LHCN-M2 (cell line): ENCODE measurements at regions not wholly inside any gene's neighbourhood (a gene's known extent, or its start where the extent isn't known, plus 50 kb on each side); places are given as distances from the start of the nearest gene placed in this dataset.

Experiments used
- DNase-seq: peaks from one replicate; pipeline ENCODE4 v3.0.0-alpha.2; 2012; ENCODE audit warnings: low read depth

GRCh38 chr18:61241260-61241853 is 91.9 kb upstream of the CDH20 start:
- no peak for DNase-seq

DNA sequence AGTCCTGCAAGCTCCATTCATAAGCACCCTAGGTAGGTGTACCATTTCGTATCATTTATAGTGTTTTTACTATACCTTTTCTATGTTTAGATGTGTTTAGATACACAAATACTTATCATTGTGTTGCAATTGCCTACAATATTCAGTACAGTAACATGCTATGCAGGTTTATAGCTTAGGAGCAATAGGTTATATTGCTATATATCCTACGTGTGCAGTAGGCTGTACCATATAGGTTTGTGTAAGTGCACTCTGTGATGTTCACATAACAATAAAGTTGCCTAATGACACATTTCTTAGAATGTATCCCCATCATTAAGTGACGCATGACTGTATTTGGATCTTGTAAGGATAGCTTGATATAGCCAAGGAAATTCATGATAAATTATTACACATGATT is 88.6 kb upstream of the CDH20 start:
- no peak for DNase-seq

DNA sequence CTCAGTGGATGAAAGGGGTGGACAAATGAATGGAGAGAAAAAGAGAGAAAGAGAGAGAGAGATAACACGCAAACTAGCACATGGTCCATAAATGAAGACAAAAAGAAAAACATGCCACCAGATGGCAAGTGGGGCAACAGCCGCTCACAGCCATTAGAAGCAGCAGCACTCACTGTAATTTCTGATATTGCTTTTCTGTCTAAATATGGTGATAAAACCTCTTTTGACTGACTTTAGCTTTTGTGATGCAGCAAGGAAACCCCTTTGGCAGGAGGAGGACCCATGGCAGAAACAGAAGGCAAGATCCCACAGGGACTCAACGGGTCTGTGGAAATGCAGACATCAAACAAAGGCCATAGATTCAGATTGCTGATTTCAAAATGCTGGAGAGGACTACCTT is 88.0 kb upstream of the CDH20 start:
- no peak for DNase-seq

- DNase-seq: no peak
Measured at GRCh38 chr18:61248589-61248988, 84.6 kb upstream of the CDH20 start.

DNA sequence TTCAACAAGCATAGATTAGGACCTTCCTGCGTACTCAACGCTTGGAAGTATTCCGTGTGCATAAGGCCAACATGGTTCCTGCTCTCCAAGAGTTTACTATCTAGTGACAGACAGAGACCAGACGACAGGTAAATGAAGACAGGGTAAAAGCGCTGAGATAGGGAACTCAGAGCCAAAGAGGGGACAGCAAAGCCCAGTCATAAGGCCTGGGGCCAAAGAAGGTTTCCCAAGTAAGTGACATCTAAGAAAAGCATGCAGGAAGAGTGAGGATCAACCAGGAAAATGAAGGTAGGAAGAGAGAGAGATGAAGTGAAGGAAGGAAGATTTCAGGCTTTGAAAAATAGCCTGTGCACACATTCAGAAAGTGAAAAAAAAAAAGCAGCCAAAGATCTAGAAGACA is 76.9 kb upstream of the CDH20 start:
- DNase-seq: no peak

DNA sequence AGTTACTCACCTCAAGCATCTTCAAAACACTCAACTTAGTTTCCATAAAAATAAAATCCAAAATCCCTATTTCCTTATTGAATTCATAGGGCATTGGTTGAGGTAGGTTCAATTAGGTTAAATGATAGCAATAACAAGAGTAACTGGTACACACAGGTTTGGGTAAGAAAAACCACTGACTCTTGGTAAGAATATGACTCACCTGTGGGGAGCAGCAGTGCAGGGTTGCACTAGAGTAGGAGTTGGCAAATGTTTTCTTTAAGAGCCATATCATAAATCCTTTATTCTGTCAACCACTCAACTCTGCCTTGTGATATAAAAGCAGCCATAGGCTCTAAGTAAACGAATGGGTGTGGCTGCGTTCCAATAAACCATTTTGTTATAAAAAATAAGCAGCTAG is 71.4 kb upstream of the CDH20 start:
- DNase-seq: no peak

DNA sequence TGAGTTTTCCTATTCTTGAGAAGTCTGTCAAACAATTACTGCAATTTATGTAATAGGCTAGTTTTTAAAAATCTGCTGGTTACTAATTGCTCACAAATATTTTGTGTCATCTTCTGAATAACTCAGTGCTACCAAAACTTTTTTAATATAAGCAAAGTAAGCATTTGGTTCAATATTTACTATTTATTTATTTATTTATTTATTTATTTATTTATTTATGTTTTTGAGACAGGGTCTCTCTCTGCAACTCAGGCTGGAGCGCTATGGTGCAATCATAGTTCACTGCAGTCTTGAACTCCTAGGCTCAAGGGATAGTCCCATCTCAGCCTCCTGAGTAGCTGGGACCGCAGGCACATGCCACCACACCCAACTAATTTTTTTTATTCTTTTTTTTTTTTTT is 60.4 kb upstream of the CDH20 start:
- no peak for DNase-seq

DNA sequence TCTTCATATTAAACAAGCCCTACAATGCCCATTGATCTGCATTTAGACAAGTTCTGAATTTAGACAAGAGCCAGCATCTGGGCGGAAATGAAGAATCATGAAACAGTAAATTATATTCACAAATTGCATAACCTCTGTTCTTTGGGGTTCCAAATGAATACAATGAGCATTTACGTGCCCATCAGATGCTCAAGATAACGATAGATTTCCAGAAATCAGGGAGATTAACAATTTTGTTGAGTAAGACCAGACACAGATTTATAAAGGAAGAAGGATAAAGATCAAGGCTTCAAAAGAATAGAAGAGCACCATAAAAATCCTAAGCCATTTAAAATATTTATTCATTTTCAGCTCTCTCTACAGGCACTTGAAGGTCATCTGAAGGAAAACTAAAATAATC is 59.7 kb upstream of the CDH20 start:
- DNase-seq: no peak

DNA sequence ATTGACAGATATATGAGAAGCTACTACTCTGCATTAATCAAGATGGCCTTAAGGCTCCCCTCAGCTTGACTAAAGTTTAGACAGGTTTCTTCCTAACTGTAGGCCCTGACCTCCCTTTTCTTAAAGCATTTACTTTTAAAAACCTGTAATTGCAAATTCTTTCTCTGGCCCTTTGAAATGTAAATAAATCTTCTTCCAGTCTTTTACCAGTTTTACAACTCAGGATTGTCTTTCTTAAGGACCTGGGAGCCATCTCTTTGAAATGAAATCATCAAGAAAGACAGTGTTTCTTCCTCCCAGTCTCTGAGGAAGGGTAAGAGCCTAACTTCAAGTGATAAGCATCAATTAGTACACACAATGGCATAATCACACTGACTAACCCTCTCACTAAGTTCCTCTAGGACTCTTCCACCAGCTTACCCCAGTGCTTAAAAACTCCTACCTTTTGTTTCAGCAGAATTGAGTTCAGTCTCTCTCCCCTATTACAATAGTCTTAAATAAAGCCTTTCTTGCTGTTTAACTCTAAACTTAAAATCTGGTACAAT is 58.7 kb upstream of the CDH20 start:
- DNase-seq: no peak

- DNase-seq: no peak
Measured at GRCh38 chr18:61277808-61278207, 55.4 kb upstream of the CDH20 start.

DNA sequence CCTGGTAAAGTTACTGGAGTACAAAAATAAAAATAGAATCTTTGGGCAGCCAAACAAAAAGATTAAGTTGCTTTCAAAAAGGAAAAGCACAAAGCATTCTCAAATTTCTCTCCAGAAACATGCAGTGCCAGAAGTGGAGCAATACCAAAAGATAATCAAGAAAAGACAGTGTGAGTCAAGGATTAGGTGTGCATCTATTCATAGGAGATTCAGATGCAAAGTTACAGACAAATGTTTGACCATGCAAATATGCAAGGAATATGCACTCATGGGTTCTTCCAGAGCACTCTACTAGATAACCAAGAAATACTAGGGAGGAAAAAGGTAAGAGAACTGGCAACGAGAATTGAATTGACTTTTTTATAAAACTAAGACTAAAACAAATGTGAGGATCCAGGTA is 51.8 kb upstream of the CDH20 start:
- no peak for DNase-seq

DNA sequence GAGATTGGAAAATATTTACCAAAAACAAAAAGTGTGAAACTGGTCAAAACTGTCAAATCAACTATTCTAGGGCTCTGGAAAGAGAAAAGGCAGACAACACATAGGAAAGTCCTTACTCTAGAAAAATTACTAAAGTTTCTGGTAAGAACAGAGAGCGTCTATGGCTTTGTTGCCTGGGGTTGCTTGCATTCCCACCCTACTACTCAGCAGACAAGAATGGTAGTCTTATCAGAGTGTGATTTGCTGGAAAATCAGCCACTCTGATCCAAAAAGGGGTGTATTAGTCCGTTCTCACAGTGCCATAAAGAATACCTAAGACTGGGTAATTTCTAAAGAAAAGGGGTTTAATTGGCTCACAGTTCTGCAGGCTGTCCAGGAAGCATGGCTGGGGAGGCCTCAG is 50.3 kb upstream of the CDH20 start:
- no peak for DNase-seq
